AG09309 (cell line): ENCODE measurements at regions not wholly inside any gene's neighbourhood (a gene's known extent, or its start where the extent isn't known, plus 50 kb on each side); places are given as distances from the start of the nearest gene placed in this dataset.

Experiments used
- DNase-seq: peaks from one replicate; pipeline ENCODE4 v3.0.0-alpha.2; 2010; ENCODE audit warnings: low read depth
- H3K4me3 ChIP-seq: 2 replicates; pipeline ENCODE4 v1.5.1; 2011; ENCODE audit warnings: mild to moderate bottlenecking, low read depth, low read length, moderate library complexity; ENCODE audit not compliant: control insufficient read depth
- CTCF ChIP-seq: IDR thresholded peaks from 2 replicates; pipeline ENCODE4 v1.5.1; 2011; ENCODE audit warnings: mild to moderate bottlenecking, low read depth, low read length, inconsistent platforms; ENCODE audit not compliant: insufficient read depth, control insufficient read depth; ENCODE audit errors: missing control alignments

GRCh38 chr6:15791448-15792181, 128.8 kb upstream of the DTNBP1 start:
- no peak for DNase-seq
- no peak for TF ChIP-seq CTCF
- H3K4me3 ChIP-seq: no peak overlapping the region

DNA sequence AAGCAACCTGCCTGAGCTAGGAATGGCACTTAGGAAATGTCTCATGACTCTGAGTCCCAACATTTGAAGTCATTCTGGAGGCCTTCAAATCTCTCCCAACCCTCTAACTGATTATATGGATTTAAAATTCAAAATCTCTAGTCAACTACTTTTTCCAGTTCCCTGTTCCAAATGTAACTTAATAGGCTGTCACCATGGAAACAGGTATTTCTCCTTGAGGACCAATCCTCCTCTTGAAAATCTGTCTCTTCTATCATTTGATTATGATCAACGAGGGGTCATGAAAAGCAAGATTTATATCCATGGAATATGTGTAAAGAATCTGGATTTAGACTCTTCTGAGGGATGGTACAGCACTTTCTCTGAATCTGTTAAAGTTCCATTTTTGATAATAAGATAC, 127.3 kb upstream of the DTNBP1 start:
- DNase-seq: no peak
- TF ChIP-seq CTCF: no peak
- no peak overlapping the region for H3K4me3 ChIP-seq

DNA sequence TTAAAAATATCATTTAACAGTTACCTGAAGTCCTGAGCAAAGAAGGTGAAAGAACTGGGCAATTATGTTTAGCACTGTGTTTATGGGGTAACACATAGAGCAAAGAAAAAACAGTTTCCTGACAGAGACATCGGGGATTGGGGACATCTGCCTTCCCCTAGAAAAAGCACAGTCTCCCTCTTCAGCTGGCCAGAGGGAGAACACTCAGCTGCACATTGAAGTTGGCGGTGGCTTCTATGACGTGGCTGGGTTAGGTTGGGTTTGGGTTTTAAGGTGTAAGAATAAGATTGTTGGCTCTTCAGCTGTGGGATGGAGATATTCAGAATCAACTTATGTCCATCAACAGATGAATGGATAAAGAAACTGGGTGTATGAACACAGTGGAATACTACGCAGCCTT, 124.0 kb upstream of the DTNBP1 start:
- no peak for DNase-seq
- H3K4me3 ChIP-seq: no peak overlapping the region
- TF ChIP-seq CTCF: no peak

- no peak for DNase-seq
- no peak overlapping the region for H3K4me3 ChIP-seq
- TF ChIP-seq CTCF: no peak
These were observed 120.7 kb upstream of the DTNBP1 start for GRCh38 chr6:15783484-15783883.

DNA sequence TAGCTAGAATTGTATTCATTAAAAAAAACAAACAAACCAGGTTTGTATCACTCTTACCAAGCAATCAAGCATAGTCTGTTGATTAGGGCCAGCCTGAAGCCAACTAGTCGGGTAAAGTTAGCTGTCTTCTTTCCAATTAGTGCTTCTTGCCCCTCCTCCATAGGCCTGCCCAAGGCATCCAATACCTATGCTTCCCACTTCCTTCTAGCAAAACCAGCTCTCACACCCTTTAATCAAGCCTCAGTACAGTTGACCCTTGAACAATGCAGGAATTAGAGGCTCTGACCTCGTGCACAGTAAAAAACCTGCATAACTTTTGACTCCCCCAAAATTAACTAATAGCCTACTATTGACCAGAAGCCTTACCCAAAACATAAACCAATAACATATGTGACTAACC, 119.1 kb upstream of the DTNBP1 start:
- no peak for TF ChIP-seq CTCF
- no peak overlapping the region for H3K4me3 ChIP-seq
- no peak for DNase-seq

DNA sequence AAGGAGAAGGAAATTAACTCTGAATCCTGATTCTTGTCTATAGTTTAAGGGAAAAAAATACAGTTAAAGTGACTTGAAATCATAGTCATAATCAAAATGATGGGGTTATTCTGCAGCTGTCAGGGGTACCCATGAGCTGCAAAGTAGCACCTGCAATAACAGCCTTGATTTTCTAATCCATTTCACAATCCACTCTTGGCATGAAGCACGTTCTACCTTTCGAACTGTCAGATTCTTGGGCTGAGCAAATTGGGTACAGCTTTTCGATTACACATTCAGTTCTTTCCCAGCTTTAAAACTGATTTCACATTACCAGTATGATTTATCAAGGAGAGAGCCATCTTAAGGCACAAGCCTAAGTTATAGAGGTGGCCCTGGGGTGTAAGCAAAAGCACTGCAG, 118.5 kb upstream of the DTNBP1 start:
- no peak overlapping the region for H3K4me3 ChIP-seq
- TF ChIP-seq CTCF: no peak
- DNase-seq: no peak

DNA sequence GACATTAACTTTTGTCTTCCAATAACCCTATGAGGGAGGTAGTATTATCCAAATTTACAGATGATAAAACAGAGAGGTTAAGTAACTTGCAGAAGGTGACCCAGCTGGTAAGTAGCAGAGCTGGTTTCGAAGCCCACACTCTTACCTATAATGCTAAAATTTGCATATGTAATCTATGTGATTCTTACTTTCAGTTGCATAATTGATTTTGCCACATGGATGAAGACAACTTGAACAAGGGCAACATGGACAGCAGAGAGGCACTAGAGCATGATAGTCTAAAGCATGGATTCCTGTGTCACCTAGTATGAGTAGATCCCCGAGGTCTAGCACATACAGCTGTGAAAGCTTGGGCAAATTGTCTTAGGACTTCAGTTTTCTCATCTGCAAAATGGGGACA, 117.6 kb upstream of the DTNBP1 start:
- H3K4me3 ChIP-seq: no peak overlapping the region
- no peak for DNase-seq
- no peak for TF ChIP-seq CTCF
